DOHH2 (cell line): ENCODE measurements at regions not wholly inside any gene's neighbourhood (a gene's known extent, or its start where the extent isn't known, plus 50 kb on each side); places are given as distances from the start of the nearest gene placed in this dataset.

Experiments
- H3F3A ChIP-seq: fragments of 200-600 bp; sonication (generic), shearing (Covaris generic); 2 replicates; pipeline ENCODE4 v1.6.0; 2016; ENCODE audit warnings: antibody characterized with exemption, mild to moderate bottlenecking; ENCODE audit not compliant: control insufficient read depth, insufficient read depth
- H3K27ac ChIP-seq: fragments of 200-600 bp; sonication (generic); 2 replicates; pipeline ENCODE4 v1.5.1; 2014; ENCODE audit warnings: low read depth, mild to moderate bottlenecking, low read length, moderate library complexity
- H3K27me3 ChIP-seq: fragments of 200-600 bp; sonication (generic); 2 replicates; pipeline ENCODE4 v1.6.1; 2014; ENCODE audit warnings: mild to moderate bottlenecking, low read length, mixed read lengths; ENCODE audit not compliant: control insufficient read depth
- H3K36me3 ChIP-seq: fragments of 200-600 bp; sonication (generic); 2 replicates; pipeline ENCODE4 v1.6.1; 2014; ENCODE audit warnings: mild to moderate bottlenecking, low read length, moderate library complexity, mixed read lengths; ENCODE audit not compliant: control insufficient read depth
- H3K4me1 ChIP-seq: fragments of 200-600 bp; sonication (generic); 2 replicates; pipeline ENCODE4 v1.6.1; 2014; ENCODE audit warnings: mild to moderate bottlenecking, low read length, mixed read lengths; ENCODE audit not compliant: control insufficient read depth
- H3K4me2 ChIP-seq: fragments of 200-600 bp; sonication (generic); 2 replicates; pipeline ENCODE4 v1.6.0; 2014; ENCODE audit warnings: mild to moderate bottlenecking, low read length, moderate library complexity
- H3K4me3 ChIP-seq: fragments of 200-600 bp; sonication (generic); 2 replicates; pipeline ENCODE4 v1.5.1; 2014; ENCODE audit warnings: mild to moderate bottlenecking, low read length, mixed read lengths
- H3K79me2 ChIP-seq: fragments of 200-600 bp; sonication (generic); 2 replicates; pipeline ENCODE4 v1.6.1; 2014; ENCODE audit warnings: mild to moderate bottlenecking, low read length, mixed read lengths; ENCODE audit not compliant: control insufficient read depth
- H3K9me2 ChIP-seq: fragments of 200-600 bp; sonication (generic); replicated peaks from 2 replicates; pipeline ENCODE4 v1.6.1; 2014; ENCODE audit warnings: mild to moderate bottlenecking, low read length, mixed read lengths; ENCODE audit not compliant: control insufficient read depth
- H3K9me3 ChIP-seq: fragments of 200-600 bp; sonication (generic); 2 replicates; pipeline ENCODE4 v1.6.1; 2014; ENCODE audit warnings: antibody characterized with exemption, low read length, mixed read lengths; ENCODE audit not compliant: control insufficient read depth, insufficient read depth
- H4K20me1 ChIP-seq: fragments of 200-600 bp; sonication (generic); 2 replicates; pipeline ENCODE4 v1.6.0; 2014; ENCODE audit warnings: low read depth, mild to moderate bottlenecking, antibody characterized with exemption, low read length, moderate library complexity; ENCODE audit not compliant: control insufficient read depth, insufficient read depth
- EZH2phosphoT487 ChIP-seq: fragments of 200-600 bp; sonication (generic); IDR thresholded peaks from 2 replicates; pipeline ENCODE4 v1.6.1; 2017; ENCODE audit warnings: borderline replicate concordance, mild to moderate bottlenecking, antibody characterized with exemption, low read length, moderate library complexity, mixed read lengths
- TF ChIP-seq, protein P1 (sequence below): fragments of 200-600 bp; sonication (generic); IDR thresholded peaks from one replicate; pipeline ENCODE4 v1.5.1; 2014; ENCODE audit warnings: antibody characterized with exemption, mild to moderate bottlenecking, low read depth, low read length; ENCODE audit not compliant: poor library complexity, severe bottlenecking

- Histone ChIP-seq H3K9me2 (no peaks in the 10 kb centered on the region), H4K20me1 (no peaks in the 10 kb centered on the region), H3F3A (no peaks in the 10 kb centered on the region), H3K27ac (no peak overlapping the region), H3K9me3 (no peaks in the 10 kb centered on the region), H3K79me2 (no peaks in the 10 kb centered on the region), H3K27me3 (no peaks in the 10 kb centered on the region), H3K4me3 (no peak overlapping the region), H3K4me1 (no peaks in the 10 kb centered on the region), H3K4me2 (no peak overlapping the region), H3K36me3 (no peaks in the 10 kb centered on the region)
- TF ChIP-seq, protein P1, sequence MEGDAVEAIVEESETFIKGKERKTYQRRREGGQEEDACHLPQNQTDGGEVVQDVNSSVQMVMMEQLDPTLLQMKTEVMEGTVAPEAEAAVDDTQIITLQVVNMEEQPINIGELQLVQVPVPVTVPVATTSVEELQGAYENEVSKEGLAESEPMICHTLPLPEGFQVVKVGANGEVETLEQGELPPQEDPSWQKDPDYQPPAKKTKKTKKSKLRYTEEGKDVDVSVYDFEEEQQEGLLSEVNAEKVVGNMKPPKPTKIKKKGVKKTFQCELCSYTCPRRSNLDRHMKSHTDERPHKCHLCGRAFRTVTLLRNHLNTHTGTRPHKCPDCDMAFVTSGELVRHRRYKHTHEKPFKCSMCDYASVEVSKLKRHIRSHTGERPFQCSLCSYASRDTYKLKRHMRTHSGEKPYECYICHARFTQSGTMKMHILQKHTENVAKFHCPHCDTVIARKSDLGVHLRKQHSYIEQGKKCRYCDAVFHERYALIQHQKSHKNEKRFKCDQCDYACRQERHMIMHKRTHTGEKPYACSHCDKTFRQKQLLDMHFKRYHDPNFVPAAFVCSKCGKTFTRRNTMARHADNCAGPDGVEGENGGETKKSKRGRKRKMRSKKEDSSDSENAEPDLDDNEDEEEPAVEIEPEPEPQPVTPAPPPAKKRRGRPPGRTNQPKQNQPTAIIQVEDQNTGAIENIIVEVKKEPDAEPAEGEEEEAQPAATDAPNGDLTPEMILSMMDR, result no peak
- TF ChIP-seq EZH2phosphoT487, result no peak
Observed at GRCh38 chr17:13127921-13128602, 110.2 kb upstream of the ELAC2 start.

DNA sequence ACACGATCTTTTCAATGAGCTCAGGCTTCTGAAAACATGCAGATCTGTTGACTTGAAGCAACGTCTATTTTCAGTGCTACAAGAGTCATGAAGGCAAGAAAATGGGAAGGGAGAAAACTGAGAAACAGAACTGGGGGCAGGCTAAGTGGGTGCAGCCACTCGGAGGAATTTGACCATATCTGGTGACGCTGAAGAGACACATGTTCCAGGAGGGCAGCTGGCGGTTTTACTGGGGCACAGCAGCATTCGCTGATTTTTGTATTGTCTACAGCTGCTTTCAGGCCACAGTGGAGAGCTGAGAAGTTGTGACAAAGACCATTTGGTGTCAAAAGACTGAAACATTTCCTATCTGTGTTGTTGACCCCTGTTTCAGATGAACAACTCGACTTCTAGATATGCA, 103.0 kb upstream of the ELAC2 start:
- TF ChIP-seq, protein P1, result no peak
- no peak for TF ChIP-seq EZH2phosphoT487
- no peaks in the 10 kb centered on the region for H3K79me2 ChIP-seq
- H3K9me2 ChIP-seq, result no peaks in the 10 kb centered on the region
- H3K9me3 ChIP-seq, result no peaks in the 10 kb centered on the region
- H4K20me1 ChIP-seq, result no peaks in the 10 kb centered on the region
- H3K27me3 ChIP-seq, result no peaks in the 10 kb centered on the region
- H3K27ac ChIP-seq, result no peak overlapping the region
- H3K36me3 ChIP-seq, result no peaks in the 10 kb centered on the region
- H3K4me3 ChIP-seq, result no peak overlapping the region
- no peaks in the 10 kb centered on the region for H3K4me1 ChIP-seq
- H3K4me2 ChIP-seq, result no peak overlapping the region
- no peaks in the 10 kb centered on the region for H3F3A ChIP-seq

- Histone ChIP-seq H3K4me3 (no peak overlapping the region), H3K36me3 (no peaks in the 10 kb centered on the region), H3K4me1 (no peaks in the 10 kb centered on the region), H3K9me3 (no peaks in the 10 kb centered on the region), H3K4me2 (no peak overlapping the region), H3F3A (no peaks in the 10 kb centered on the region), H3K79me2 (no peaks in the 10 kb centered on the region), H3K9me2 (no peaks in the 10 kb centered on the region), H4K20me1 (no peaks in the 10 kb centered on the region), H3K27me3 (no peaks in the 10 kb centered on the region), H3K27ac (no peak overlapping the region)
- TF ChIP-seq, protein P1, result no peak
- TF ChIP-seq EZH2phosphoT487, result no peak
Observed at GRCh38 chr17:13118311-13118710, 100.5 kb upstream of the ELAC2 start.
